ENCODE measurements at regions not wholly inside any gene's neighbourhood (a gene's known extent, or its start where the extent isn't known, plus 50 kb on each side); places are given as distances from the start of the nearest gene placed in this dataset.

DNA sequence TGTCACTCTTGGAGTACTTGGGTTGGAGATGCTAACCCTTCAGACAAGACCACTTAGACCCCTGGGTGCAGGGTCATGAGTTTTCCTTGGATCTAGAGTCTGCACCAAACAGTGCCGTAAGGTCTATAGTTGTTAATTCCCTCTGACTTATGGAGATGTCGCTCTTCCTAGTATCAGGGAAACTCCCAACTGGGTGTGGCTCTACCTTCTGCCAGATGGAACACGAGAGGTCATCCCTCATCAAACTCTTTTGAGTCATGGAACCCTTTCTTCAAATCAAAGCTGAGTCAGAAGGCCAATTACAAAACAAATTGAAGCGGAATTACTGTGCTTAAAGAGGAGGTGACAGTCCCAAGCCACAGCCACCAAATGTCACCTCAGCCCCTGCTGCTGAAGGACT, 514.9 kb upstream of the PROK2 start:
- WGBS (ENCODE audit: insufficient coverage, low coverage, low lambda C conversion rate, missing lambda C conversion rate) = 86% methylated on average over 4 of the region's 4 CpGs
- H3K27me3 ChIP-seq = no peaks in the 10 kb centered on the region
- no peak overlapping the region for H3K27ac ChIP-seq
- H3K4me3 ChIP-seq = no peak overlapping the region
- intact Hi-C loops (cut with DNase I) = no loop called here
- DNase-seq (no peak), ATAC-seq (no peak)
- no peaks in the 10 kb centered on the region for H3K9me3 ChIP-seq
- no peaks in the 10 kb centered on the region for H3K4me1 ChIP-seq
- TF ChIP-seq, protein P1, sequence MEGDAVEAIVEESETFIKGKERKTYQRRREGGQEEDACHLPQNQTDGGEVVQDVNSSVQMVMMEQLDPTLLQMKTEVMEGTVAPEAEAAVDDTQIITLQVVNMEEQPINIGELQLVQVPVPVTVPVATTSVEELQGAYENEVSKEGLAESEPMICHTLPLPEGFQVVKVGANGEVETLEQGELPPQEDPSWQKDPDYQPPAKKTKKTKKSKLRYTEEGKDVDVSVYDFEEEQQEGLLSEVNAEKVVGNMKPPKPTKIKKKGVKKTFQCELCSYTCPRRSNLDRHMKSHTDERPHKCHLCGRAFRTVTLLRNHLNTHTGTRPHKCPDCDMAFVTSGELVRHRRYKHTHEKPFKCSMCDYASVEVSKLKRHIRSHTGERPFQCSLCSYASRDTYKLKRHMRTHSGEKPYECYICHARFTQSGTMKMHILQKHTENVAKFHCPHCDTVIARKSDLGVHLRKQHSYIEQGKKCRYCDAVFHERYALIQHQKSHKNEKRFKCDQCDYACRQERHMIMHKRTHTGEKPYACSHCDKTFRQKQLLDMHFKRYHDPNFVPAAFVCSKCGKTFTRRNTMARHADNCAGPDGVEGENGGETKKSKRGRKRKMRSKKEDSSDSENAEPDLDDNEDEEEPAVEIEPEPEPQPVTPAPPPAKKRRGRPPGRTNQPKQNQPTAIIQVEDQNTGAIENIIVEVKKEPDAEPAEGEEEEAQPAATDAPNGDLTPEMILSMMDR (IDR thresholded peaks at IDR 0.05) = no peak
- TF ChIP-seq POLR2A (IDR thresholded peaks at IDR 0.05) = no peak
- no peaks in the 10 kb centered on the region for H3K36me3 ChIP-seq

DNA sequence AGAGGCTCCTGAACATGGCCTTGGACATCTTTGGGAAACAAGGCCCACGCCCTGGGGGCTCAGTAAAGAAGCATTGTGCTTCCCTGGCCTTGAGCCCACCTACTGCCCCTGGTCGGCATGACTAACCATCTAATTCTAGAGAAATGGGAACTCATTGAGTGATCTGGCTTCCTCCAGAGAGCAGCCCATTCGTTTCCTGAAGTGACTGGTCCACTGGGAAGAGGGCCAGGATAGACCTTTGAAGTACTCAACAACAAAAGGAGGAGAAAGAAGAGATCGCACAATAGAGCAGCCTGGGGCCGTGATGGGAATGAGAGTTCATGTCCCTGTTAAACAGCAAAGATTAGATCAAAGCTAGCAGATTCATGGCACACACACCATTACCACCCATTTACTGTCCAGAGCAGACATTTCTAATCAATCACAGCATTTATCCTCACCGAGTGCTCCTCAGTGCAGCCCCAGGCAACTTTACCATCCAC, 514.4 kb upstream of the PROK2 start:
- intact Hi-C loops (cut with DNase I) = no loop called here
- Histone ChIP-seq H3K27ac (no peak overlapping the region), H3K27me3 (no peaks in the 10 kb centered on the region), H3K36me3 (no peaks in the 10 kb centered on the region), H3K4me3 (no peak overlapping the region), H3K4me1 (no peaks in the 10 kb centered on the region), H3K9me3 (no peaks in the 10 kb centered on the region)
- DNase-seq (no peak), ATAC-seq (peak in 1 of 4 donors; percentile 24)
- no peak for TF ChIP-seq POLR2A (IDR thresholded peaks at IDR 0.05)
- TF ChIP-seq, protein P1 (IDR thresholded peaks at IDR 0.05) = no peak
- WGBS (ENCODE audit: insufficient coverage, low coverage, low lambda C conversion rate, missing lambda C conversion rate) = 54% methylated on average over 6 of the region's 6 CpGs

DNA sequence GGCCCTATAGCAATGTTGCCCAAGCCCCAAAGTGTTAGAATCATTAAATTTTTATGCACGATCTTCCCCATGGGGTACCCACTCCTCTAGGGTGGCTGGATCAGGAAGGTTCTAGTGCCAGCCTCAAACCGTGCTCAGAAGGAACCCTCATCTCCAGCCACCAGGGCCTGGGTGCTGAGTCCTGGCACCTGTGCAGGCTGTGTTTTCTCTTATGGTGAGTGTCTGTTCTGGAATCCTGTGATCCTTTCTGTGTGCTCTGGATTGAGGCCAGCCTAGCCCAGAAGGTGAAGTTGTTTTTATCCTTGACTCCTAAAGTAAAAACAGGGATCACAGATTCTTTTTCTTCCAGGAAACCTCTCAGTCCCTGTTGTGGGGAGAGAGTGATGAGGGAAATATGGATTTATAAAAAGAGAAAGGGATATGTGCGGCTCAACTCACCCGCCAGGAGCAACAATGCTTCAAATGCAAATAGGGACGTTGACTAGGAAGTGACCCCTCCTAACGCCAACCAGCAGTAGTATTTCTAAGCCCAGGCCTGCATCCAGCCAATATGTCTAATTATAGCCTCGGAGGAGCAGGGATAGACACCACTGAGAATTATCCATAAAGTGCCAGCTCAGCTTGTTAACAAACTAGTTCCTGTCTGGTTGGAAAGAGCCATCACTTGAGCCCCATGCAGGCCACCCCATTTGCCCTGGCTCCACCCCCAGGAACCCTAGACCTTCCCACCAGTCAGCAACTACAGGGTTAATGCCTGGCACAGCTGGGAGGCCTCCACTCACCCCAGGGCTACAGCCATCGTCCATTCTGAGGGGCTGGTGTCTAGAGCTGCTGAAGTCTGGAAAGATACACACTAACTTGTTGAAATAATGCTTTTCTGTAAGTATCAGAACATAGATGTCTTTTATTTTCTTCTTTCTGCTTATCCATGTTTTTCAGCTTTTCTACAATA, 513.5 kb upstream of the PROK2 start:
- TF ChIP-seq, protein P1 (IDR thresholded peaks at IDR 0.05) = no peak
- no peak for TF ChIP-seq POLR2A (IDR thresholded peaks at IDR 0.05)
- DNase-seq (no peak), ATAC-seq (peak in 2 of 4 donors; percentile 74 to 82)
- WGBS (ENCODE audit: insufficient coverage, low coverage, low lambda C conversion rate, missing lambda C conversion rate) = 59% methylated on average over 7 of the region's 8 CpGs
- no peak overlapping the region for H3K27ac ChIP-seq
- H3K36me3 ChIP-seq = no peaks in the 10 kb centered on the region
- H3K4me1 ChIP-seq = no peaks in the 10 kb centered on the region
- H3K27me3 ChIP-seq = no peaks in the 10 kb centered on the region
- no peaks in the 10 kb centered on the region for H3K9me3 ChIP-seq
- intact Hi-C loops (cut with DNase I) = no loop called here
- no peak overlapping the region for H3K4me3 ChIP-seq

DNA sequence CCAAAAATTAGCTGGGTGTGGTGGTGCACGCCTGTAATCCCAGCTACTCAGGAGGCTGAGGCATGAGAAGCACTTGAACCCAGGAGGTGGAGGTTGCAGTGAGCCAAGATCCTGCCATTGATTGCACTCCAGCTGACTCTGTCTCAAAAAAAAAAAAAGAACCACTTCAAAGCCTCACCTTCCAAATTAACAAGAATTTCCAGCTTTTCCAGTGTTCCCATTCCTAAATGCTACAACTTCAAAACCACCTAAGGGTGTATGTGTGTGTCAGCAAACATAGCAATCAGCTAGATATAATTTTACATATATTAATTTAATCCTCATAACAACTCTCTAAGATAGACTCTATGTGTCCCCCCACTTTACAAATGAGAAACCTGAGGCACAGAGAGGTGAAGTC, 512.5 kb upstream of the PROK2 start:
- no CpG with 5 or more reads among the region's 1 CpG for WGBS (ENCODE audit: insufficient coverage, low coverage, low lambda C conversion rate, missing lambda C conversion rate)
- TF ChIP-seq, protein P1 (IDR thresholded peaks at IDR 0.05) = no peak
- TF ChIP-seq POLR2A (IDR thresholded peaks at IDR 0.05) = no peak
- DNase-seq = no peak
- no peaks in the 10 kb centered on the region for H3K27me3 ChIP-seq
- intact Hi-C loops (cut with DNase I) = no loop called here
- no peak overlapping the region for H3K4me3 ChIP-seq
- H3K36me3 ChIP-seq = no peaks in the 10 kb centered on the region
- no peaks in the 10 kb centered on the region for H3K4me1 ChIP-seq
- no peak for ATAC-seq
- no peak overlapping the region for H3K27ac ChIP-seq
- H3K9me3 ChIP-seq = no peaks in the 10 kb centered on the region

All from right lobe of liver (tissue), 6 donors.